ENCODE measurements at regions not wholly inside any gene's neighbourhood (a gene's known extent, or its start where the extent isn't known, plus 50 kb on each side); places are given as distances from the start of the nearest gene placed in this dataset.

DNA sequence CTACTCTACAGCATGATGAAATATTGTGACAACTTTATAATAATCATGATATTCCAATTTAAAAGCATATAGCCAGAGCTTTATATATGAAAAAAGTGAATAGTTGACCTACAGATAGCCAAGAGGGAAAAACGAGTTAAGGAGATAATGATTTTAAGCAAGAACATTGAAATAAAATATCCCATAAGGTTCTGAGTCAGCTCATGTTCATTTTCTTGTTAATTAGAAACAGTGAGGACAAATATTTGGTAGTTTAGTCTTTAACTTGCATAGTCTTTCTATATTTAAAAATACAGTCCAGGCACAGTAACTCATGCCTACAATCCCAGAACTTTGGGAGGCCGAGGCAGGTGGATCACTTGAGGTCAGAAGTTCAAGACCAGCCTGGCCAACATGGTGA is 55.8 kb upstream of the CDH6 start:
- no peak for DNase-seq

DNA sequence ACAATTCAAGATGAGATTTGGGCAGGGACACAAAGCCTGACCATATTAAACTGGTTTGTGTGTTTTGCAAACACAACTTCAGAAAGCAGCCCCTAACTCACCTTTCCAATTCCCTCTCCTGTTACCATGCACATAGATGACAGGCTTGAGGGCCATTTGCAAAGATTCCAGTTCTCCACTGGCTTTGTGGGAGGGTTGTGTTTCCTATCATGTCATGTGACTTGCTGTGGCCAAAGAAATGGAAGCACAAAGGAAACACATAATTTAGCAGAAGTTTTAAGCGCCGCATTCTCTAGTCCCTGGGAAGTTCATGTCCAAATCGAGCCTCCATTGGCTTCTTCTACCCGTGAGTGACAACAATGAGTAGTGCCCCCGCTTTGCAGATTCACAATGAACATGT is 57.9 kb upstream of the CDH6 start:
- no peak for DNase-seq

DNA sequence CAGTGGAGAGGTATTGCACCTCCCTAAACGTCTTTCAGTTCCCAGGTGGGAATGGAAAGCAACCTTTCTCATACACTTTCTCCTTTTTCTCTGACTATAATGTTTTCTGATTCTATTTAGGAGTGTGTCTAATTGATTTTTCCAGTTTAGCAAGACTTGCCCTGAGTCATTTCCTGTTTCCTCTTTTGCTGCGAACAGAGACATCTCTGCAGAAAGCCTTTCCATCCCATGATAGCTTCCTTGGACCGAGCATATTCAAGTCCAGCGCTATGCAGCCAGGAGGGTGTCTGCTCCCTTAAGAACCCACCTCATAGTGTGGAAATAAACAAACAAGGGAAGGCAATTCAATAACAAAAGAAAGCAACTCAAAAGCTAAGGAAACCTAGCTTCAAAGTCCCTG is 60.0 kb upstream of the CDH6 start:
- DNase-seq: no peak

DNA sequence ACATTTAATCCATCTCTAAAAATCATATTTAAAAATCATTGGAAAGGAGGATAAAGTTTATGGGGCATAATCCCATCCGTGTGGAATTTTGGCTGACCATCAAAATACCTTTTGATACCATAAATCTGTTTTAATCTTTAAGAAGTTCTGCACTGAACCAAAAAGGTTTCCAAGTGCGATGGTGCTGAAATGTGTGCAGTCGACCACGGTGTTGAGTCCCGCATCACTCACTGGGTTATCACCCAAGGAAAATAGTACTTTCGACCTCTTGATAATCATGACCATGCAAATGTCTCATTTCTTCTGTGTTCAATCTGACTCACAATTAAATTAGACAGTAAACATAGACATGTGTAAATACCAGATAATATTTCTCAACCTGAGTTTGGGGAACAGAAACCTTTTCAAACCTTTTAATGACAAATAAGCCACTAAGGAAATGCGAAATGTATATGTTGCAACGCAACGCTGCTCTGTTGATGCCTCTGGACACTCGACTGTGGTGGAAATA is 62.0 kb upstream of the CDH6 start:
- no peak for DNase-seq

DNA sequence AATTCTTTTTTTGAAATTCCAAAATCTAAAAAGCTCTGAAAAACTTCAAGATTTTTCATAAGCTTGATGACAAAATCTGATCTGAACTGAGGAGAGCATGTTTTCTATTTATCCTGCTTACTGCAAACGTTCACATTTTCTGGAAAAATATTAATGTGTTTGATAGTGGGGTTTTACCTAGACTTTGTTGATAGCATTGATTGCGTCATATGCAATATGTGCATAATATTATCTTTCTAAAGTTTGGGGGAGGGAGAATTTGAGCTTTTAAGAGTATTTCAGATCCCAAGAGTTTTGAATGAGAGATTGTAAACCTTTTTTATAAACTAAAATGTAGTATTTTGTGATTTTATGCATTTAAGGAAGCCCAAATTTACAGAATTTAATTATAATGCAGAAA is 62.8 kb upstream of the CDH6 start:
- no peak for DNase-seq

DNA sequence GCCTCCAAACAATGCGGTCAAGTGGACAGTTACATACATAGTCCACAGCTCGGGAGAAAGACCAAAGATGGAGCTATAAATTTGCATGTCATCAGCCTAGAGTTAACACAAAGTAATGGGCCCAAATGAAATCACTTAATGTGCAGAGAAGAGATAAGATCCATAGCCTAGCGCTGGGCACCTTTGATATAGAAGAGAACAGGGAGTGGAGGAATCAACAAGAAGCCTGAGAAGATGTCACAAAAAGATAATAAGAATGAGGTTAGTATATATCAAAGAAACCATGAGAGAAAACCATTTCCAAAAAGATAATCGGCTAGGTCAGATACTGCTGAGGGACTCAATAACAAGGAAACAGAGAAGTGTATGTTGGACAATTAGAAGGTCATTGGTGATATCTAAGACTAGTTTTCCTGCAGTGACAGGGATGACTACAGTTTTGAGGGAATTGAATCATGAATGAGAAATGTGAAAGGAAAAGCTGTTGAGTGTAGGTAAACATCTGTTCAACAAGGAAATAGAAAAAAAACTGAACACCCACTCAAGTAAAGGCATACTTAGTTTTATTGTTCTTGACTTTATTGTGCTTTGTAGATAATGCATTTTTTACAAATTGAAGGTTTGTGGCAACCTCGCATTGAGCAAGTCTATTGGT is 68.7 kb upstream of the CDH6 start:
- no peak for DNase-seq

DNA sequence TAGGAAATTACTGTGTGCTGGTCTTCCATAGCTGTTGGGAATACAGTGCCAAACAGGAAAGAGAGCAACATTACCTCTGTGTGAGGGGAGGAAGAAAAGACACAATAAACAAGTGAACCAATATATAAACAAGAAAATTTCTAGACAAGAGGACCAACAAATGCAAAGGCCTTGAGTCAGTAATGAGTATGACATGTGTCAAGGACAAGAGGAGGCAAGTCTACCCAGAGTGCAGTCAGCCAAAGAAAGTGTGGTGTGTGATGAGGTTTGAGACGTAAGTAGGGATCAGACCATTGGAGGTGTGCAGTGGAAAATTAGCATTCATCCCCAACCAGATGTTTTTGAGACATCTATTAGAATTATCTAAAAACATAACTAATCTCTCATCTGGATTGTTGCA is 69.5 kb upstream of the CDH6 start:
- DNase-seq: no peak

DNA sequence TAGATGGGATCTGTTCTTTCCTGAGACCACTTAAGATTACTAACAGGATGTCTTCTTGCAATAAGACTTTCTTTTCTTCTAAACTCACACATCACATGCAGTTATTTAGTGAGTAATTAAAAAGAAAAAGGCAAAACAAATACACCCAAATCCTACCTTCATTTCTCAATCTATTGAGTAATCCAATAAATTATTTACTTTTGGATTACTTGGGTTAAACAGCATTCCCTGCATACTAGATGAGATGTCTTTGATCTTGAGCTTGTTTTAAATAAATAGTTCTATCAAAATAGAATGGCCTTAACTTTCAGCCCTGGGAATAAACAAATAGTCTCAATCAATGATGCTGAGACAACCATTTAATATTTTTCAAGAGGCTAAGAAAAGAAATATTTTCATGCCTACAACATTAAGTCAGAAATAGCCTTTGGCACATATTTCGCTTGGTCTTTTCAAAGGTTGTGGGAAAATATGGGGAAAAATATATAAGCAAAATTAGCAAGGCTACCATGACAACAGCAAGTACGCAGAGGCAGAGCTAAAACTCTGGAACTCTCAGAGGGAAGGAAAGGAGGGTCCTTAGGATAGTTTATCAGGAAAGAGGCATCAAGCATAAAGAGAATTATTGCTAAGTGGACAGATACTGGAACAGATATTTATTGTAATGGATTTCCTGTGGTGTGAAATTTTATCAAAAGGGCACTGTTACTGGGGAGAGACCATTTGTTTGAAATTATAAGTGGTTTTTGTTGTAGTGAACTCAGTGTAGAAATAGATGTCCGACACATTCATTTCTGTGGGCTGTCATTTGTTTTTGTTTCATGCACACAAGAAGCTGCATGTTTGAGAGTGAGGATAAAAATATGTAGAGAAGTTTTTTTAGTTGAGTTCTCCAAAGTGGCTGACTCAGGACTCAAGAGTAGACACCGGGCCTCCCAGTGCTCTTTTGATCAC is 70.2 kb upstream of the CDH6 start:
- DNase-seq: no peak

DNA sequence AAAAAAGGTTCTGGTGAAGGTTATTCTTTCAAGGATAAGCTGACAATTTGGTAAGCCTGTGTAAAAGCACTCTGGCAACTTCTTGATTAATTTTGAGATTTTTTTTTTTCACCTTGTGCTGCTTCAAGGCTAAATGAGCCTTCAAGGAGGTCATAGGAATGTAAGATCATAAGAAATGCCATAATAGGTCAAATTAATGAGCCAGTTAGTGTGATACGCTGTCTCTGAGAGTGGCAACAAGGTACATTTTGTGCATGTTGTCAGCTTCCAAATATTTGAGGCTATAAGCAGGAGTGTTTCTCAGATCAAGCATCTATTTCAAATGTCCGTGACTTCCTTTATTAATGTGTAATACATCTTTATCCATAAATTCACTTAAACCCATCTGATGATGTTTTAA is 72.3 kb upstream of the CDH6 start:
- no peak for DNase-seq

DNA sequence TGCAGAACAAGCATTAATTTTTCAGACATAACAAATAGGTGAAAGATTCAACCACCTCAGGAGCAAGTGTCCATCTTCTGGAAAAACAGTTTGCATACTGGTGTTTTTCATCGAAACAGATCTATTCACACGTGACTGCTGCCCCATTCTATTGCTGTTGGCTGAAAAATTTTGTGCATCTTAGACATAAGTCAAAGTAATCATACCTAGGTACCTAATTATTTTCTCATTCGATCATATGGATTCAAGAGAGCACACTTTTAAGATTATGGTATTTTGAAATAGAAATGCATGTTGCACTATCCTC is 72.9 kb upstream of the CDH6 start:
- no peak for DNase-seq

DNA sequence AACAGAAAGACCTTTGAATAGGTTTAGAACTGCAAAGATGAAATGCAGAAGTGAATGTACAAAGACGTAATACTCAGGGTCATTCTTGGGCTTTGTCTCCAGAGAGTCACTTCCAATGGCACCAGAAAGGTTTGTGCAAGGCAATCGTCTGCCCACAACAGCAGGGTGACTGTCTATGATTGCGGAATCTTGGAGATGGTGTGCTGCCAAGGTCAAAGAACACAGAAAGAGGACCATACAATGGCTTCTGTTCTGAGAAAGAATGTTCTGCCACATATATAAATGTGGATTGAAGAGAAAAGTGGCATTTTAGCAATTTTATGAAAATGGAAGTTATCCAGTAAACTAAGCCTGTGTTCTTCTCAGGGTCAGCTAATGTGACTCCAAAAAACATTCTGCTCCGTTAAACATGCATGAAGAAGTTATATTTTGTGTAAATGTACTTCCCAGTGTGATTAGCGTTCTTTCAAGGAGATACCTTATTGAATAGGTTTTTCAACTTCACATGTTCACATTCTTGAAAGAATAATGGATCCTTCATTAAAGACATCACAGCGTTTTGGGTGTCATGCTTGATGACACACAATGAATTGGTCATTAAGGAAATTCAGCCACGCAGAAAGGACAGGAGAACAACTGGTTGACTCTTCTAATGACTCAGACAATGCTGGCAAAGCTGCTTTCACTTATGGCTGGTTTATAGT is 73.4 kb upstream of the CDH6 start:
- no peak for DNase-seq

DNA sequence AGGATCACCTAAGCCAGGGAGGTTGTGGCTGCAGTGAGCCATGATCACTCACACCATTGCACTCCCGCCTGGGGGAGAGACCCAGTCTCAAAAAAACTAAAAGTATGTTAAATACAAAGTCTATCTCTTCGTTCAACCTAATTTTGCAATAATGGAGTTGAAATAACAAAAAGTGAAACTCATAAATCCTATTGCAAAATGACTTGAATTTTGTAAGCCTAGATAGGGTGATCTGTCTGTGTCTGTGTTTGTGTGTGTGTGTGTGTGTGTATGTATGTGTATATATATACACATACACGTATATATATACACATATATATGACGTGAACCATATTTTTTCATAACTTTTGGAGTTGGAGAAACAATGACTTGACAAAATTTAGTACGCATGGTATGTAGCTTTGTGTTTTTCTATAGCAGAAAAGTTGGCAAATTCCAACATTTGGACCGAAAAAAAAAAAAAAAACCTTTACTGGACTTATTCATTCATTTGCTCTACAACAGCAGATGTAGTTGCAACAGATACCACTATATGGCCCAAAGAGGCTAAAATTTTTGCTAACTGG is 76.9 kb upstream of the CDH6 start:
- DNase-seq: no peak

DNA sequence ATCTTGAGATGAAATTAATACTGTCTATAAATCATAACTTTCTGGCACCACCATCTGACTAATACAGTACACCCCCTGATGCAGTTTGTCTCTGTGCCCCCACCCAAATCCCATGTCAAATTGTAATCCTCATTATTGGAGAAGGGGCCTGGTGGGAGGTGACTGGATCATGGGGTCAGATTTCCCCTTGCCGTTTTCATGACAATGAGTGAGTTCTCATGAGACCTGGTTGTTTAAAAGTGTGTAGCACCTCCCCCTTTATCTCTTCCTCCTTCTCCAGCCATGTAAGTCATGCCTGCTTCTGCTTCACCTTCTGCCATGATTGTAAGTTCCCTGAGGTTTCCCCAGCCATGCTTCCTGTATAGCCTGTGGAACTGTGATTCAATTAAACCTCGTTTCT is 78.7 kb upstream of the CDH6 start:
- DNase-seq: no peak

DNA sequence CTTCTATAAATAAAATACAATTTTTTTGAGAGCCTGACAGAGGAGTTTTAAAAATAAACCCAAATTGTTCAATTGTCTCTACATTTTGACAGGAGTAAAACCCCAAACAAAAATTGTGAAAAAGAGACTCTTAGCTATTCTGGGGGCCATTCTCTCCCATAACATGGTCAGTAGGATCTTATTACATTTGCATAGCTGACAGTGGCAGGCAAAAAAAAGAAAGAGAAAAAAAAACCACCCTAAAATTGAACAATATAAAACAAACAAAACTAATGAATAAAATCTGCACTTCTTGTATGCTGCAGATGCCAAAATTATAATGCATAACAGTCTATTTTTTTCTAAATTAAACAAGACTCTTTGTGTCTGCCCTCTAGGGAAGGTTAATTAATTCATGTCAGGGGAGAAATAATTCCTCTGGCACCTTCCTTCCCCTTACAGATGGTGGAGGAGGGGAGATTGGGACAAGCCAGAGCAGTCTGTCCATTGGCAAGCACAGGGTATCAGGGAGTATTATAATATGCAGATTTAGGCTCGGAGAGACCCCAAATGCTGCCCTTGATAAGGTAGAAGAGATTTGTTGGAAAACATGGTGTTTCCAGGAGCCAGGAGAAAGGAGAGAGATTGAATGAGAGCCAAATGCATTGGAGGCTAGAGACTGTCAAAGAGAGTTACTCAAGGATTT is 79.7 kb upstream of the CDH6 start:
- no peak for DNase-seq

DNA sequence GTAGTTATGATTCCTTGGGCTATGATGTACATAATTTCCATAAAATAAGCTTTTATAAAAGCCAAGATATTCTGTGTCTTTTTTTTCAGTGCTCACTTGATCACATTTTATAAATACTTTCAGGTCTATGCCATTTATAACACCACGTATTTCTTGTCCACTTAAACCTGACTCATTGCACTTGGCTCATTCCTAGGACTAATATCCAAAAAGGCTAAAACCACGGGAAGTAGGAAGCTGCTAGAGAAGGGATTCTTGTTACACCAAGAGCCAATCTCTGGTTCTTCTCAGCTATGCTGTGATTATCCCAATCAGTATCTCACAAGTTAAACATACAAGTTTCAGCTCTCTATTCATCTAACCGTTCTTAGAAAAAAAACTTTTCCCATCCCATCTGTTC is 80.4 kb upstream of the CDH6 start:
- no peak for DNase-seq

DNA sequence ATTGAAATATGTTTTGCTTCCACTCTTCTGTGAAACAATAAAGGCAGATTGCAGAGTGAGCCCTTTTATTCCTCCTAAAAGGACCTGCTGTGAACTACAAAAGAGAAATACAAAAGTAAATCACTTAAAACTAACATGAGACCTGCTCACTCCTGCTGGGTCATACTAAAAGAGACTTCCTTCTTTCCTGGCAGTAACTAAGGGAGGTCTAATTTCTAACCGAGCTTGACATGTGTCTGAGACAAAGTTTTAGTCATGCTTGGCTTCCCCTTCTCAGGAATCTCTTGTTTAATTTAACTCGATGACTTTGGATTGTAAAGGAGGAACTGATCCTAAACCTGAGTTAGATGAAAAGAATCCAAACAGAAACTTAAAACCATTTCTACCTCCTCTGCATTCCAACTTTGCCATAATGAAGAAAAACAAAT is 86.4 kb upstream of the CDH6 start:
- DNase-seq: no peak

DNA sequence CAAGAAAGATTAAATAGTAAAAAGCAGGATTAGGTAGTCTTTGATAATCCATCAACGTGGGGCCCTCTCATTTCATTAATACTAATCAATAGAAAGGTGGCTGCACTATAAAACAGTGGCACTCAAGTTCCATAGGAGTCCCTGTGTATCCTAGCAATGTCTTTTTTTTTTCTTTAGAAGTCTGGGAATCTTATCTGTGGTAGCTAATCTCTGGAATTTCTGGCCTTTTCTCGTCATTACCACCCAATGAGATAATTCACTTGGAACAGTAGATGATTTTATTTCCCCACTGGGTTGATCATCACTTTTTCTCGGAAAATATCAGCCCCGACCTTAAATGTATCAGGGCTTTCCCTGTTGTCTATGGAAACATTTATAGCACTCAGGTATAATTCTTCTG is 86.8 kb upstream of the CDH6 start:
- no peak for DNase-seq

DNA sequence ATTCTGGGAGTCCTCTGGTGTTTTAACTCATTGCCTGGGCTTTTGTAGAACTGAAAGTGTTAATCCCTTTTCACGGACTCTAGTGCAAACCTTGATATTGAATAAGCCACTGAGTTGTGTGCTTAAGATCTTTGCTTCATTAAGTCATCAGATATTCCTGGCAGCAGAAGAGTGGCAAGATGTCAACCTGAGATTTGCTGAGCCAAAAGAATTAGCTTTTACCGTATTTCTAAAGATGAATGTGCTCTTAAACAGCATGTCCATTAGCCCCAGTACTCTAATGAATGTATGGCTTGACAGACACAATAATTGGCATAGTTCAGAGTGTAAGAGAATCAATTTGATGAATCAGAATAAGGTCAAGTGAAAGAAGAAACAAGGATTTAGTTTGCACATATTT is 87.2 kb upstream of the CDH6 start:
- DNase-seq: no peak

DNA sequence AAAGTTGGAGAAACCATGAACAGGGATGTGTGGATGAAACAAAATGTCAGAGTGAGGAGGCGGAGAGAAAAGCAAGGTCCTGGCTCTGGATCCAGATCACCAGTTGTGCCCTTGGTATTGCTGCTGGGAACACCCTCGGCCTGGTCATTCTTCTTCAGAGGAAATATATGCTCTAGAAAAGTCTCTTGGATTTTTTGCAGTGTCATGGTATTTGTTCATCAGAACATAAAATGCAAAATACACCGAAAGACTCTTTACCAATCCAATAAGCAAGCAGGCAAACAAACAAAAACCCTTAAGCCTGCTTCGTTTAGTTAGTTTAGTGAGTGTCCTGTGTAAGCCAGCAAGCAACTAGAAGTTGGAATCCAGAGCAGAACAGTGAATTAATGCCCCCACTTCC is 88.7 kb upstream of the CDH6 start:
- DNase-seq: no peak

DNA sequence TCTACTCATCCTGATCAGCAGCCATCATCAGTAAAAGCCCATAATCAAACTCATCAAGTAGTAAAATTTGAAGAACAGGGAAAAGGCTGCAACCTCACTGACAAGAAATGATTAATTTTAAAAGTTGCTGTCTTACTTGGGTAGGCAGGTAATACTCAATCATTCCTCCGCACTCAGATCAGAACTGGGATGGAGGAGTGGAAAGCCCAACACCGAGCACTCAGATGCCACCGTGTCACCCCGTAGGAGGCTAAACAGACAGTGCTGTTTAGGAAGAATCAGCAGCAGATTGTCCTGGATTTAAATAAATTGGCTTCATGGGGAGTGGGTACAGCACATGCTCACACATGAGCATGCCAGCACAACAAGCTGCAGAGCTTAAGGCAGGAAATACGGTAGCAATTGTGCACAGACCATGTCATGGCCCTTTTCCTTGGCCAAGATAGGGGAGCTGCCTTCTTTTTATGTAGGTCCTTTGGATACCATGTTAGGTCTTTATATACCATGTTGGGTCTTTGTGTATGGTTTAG is 92.6 kb upstream of the CDH6 start:
- no peak for DNase-seq

DNA sequence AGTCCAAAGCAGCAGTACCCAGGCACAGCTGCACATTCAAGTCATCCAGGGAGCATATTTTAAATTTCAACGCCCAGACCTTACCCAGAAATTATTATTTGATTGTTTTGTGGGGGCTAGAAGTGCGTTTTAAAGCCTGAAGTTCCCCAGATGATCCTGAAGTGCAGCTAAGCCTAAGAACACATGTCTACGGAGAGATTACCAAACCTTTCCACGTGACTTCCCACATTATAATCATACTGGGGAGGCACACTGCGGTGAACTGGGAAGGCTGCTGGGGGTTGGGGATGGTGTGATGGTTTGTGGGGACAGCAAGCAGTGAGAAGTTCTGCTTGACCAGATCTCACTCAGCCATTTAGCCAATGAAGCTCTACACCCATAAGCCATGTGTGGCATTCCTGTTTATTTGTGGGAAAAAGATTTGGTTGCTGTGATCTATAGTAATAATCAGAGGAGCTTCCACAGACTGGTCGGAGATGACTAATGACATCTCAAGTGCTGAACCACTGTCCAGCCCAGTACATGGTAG is 93.4 kb upstream of the CDH6 start:
- no peak for DNase-seq

DNA sequence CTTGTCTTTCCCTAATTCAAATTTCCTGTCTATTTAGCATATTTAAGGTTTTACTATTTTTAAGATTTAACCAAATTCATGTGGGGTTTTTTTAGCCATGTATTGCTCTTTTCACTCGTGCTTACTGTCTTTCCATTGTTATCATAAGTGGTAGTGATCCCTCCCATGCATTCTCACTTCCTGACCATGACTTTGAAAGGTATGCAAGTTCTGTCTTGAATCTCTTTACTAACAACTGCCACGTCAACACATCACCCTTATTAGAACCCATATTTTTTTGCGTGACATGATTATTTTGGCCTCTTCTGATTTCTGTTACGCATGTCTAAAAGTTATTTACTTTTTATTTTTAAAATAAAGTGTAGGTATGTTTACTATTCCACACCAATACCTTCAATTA is 94.7 kb upstream of the CDH6 start:
- DNase-seq: no peak
